Prostate gland (tissue), 2 donors: ENCODE measurements at regions not wholly inside any gene's neighbourhood (a gene's known extent, or its start where the extent isn't known, plus 50 kb on each side); places are given as distances from the start of the nearest gene placed in this dataset.

Experiments used
- POLR2A ChIP-seq: fragments of 450-650 bp; IDR thresholded peaks from one replicate; pipeline ENCODE4 v1.6.1; 2016; ENCODE audit warnings: antibody characterized with exemption, mild to moderate bottlenecking
- TF ChIP-seq, protein P1 (sequence below), 4 experiments: fragments of 200-600 bp in 2 of 4; fragments of 450-650 bp in 2 of 4; sonication (generic) in 2 of 4; IDR thresholded peaks; 1 replicate in 3 of 4; 2 replicates in 1 of 4; pipeline ENCODE4 v1.5.1; 2016 to 2019; ENCODE audit warnings: antibody characterized with exemption in 4 of 4, mild to moderate bottlenecking in 2 of 4, moderate library complexity in 2 of 4

DNA sequence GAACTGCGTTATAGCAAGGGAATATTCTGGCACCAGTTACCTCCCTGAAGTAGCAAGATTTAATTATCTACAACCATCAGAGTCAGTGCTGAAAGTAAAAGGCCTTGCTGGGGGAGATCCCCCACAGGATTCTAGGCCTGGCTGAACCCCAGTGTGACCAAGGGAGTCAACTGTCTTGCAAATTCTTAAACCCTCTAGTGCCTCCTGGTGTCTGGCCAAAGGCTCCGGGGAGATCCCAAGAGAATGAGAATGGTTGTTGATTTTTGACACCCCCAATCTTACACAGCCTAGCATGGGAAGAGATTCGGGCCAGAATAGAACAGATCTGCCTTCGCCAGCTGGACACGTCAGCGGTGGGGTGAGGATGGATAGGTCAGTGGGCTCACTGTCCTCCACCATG, 179.4 kb downstream of the ERMARD start:
- TF ChIP-seq, protein P1, sequence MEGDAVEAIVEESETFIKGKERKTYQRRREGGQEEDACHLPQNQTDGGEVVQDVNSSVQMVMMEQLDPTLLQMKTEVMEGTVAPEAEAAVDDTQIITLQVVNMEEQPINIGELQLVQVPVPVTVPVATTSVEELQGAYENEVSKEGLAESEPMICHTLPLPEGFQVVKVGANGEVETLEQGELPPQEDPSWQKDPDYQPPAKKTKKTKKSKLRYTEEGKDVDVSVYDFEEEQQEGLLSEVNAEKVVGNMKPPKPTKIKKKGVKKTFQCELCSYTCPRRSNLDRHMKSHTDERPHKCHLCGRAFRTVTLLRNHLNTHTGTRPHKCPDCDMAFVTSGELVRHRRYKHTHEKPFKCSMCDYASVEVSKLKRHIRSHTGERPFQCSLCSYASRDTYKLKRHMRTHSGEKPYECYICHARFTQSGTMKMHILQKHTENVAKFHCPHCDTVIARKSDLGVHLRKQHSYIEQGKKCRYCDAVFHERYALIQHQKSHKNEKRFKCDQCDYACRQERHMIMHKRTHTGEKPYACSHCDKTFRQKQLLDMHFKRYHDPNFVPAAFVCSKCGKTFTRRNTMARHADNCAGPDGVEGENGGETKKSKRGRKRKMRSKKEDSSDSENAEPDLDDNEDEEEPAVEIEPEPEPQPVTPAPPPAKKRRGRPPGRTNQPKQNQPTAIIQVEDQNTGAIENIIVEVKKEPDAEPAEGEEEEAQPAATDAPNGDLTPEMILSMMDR (IDR thresholded peaks at IDR 0.05) = no peak
- TF ChIP-seq POLR2A = no peak
